Right ventricle myocardium inferior (tissue), 1 donor: ENCODE measurements at regions not wholly inside any gene's neighbourhood (a gene's known extent, or its start where the extent isn't known, plus 50 kb on each side); places are given as distances from the start of the nearest gene placed in this dataset.

Source experiments
- ATAC-seq: fragments of 200-7000 bp; cut with Tn5 transposase; one replicate; pipeline ENCODE4 v1.9.1; 2020; ENCODE audit warnings: mild to moderate bottlenecking, moderate library complexity
- DNase-seq: peaks from one replicate; pipeline ENCODE4 v3.0.0; 2021; ENCODE audit errors: missing footprints
- intact Hi-C: fragments of 100-400 bp; cut with DNase I; formaldehyde crosslinking; loops from one replicate; pipeline ENCODE4 v1.11.0; 2022
- donor health status: DM: no; HTN: yes; CAD: no; lungs with severe emphysema.

DNA sequence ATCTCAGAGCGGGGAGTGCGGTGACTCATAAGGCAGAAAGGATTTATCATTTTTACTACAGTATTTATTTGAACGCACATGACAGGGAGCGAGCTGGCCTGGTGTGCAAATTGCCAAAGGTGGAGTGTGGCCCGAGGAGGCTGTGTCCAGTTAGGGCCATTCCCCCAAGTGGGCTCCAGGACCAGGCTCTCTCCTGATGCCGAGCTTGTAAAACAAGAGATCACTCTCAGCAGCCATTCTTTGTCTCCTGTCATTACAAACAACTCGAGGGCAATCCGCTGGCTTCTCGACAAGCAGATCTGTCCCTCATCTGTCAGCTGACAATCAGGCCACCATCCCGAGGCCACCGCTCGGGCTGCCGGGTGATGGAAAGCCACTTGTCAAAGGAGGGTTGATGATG, 418.9 kb downstream of the ZNF536 start:
- DNase-seq = no peak
- ATAC-seq = no peak
- intact Hi-C loops = no loop called here

GRCh38 chr19:30790056-30790680, 418.0 kb downstream of the ZNF536 start:
- no peak for ATAC-seq
- intact Hi-C loops = no loop called here
- no peak for DNase-seq

- intact Hi-C loops = loop anchor here (5.0 to 10.0 kb wide), 2 partner anchors 106 to 567 kb away; no protein-coding TSS in a partner anchor
- no peak for ATAC-seq
- no peak for DNase-seq
These were observed 416.1 kb downstream of the ZNF536 start for GRCh38 chr19:30788105-30788765.

DNA sequence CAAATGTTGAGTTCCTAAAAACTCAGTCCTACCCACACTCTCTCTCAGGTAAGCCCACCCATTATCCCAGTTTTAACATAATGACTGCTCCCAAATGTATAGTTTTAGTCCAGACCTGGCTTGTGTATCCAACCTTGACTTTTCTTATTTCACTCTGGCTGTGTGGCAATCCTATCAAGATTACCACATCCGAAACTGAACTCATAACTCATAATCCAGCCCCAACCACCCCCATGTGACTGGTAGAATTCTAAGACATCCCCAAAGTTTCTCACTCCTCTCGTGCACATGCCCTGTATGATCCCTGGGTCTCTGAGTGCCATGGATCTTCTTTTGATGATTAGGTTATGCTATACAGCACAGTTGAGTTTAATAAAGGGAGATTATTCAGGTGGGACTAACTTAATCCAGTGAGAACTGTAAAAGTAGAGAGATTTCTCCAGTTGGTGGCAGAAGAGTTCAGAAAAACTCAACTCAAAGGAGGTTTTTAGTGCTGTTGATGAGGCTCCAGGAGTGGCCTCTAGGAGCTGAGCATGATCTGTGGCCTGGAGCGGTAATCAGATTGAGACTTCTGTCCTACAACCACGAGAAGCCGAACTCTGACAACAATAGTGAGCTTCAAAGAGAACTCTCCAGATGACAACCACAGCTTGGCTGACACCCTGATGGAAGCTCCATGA, 413.4 kb downstream of the ZNF536 start:
- ATAC-seq = no peak
- intact Hi-C loops = loop anchor here (5.0 to 10.0 kb wide), 2 partner anchors 103 to 569 kb away; no protein-coding TSS in a partner anchor
- DNase-seq = no peak

- ATAC-seq (peak; percentile 56), DNase-seq (peak; percentile 82)
- intact Hi-C loops = loop anchor here (5.0 to 10.0 kb wide), 2 partner anchors 103 to 570 kb away; no protein-coding TSS in a partner anchor
These were observed 412.8 kb downstream of the ZNF536 start for GRCh38 chr19:30784850-30785457.

DNA sequence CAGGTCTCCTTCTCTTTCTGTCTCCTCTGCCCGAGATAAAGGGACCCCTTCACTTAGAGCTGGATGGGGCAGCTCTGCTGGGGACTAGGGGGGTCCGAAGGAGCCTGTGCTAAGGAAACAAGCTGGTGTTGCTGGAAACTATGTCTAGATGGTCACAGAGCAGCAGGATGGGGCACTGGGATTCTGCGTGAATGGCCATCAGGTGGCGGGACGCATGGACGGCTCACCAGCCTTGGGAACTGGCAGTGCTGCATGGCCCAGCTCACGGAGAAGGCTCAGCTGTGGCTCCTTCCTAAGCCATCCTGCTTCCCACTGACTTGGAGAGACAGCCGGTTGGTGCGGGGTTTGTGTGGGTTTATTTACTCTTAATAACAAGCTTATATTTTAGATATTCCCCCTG, 411.8 kb downstream of the ZNF536 start:
- DNase-seq (no peak), ATAC-seq (no peak)
- intact Hi-C loops = loop anchor here (10.0 kb wide), 1 partner anchor 571 kb away; no protein-coding TSS in a partner anchor

DNA sequence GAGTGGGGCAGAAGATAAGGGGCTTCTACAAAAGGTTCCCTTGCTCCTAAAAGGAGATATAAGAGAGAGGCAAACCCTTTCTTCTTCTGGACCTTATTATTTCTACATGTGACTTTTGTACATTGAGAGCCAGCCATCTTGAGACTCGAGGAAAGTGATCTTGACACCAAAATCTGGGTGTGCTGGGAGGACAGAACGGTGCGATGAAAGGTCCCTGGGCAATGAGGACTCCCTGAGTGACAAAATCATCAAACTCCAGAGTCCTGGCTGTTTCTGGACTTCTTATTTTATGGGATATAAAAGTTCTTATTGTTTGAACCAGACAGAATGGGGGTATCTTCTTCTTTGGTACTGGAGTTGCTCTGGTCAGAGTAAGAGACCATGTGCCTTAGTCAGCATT, 411.0 kb downstream of the ZNF536 start:
- no peak for ATAC-seq
- intact Hi-C loops = loop anchor here (10.0 kb wide), 1 partner anchor 572 kb away; no protein-coding TSS in a partner anchor

GRCh38 chr19:30781519-30781918, 409.3 kb downstream of the ZNF536 start:
- ATAC-seq = peak; percentile 58
- DNase-seq = no peak
- intact Hi-C loops = loop anchor here (10.0 kb wide), 1 partner anchor 573 kb away; no protein-coding TSS in a partner anchor

More for the DNA sequence above, 411.0 kb downstream of the ZNF536 start:
- no peak for DNase-seq

- ATAC-seq = no peak
- intact Hi-C loops = loop anchor here (10.0 kb wide), 1 partner anchor 574 kb away; no protein-coding TSS in a partner anchor
- DNase-seq = no peak
These were observed 408.9 kb downstream of the ZNF536 start for GRCh38 chr19:30781047-30781446.

DNA sequence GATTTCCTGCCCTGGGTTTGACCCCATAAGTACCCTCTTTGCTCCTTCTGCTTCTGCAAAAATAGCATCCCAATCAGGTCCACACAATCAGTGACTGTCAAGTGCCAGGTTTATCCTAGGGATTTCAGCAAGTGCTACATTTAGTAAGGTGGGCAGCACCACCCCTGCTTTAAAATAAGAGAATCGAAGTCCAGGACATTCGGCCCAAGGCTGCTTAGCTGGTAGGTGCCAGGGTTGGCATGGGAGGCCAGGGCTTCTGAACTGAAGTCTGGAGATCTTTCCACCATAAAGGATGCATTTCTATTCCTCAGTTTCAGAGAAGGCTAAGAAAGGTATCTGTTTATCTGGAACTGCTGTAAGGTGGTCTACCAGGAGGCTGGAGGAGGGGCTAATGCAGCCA, 408.3 kb downstream of the ZNF536 start:
- intact Hi-C loops = loop anchor here (10.0 kb wide), 1 partner anchor 574 kb away; no protein-coding TSS in a partner anchor
- ATAC-seq = no peak
- DNase-seq = no peak

GRCh38 chr19:30780032-30780431, 407.8 kb downstream of the ZNF536 start:
- DNase-seq (no peak), ATAC-seq (no peak)
- intact Hi-C loops = loop anchor here (10.0 kb wide), 1 partner anchor 575 kb away; no protein-coding TSS in a partner anchor

- DNase-seq (no peak), ATAC-seq (no peak)
- intact Hi-C loops = no loop called here
These were observed 407.0 kb downstream of the ZNF536 start for GRCh38 chr19:30778961-30779715.

DNA sequence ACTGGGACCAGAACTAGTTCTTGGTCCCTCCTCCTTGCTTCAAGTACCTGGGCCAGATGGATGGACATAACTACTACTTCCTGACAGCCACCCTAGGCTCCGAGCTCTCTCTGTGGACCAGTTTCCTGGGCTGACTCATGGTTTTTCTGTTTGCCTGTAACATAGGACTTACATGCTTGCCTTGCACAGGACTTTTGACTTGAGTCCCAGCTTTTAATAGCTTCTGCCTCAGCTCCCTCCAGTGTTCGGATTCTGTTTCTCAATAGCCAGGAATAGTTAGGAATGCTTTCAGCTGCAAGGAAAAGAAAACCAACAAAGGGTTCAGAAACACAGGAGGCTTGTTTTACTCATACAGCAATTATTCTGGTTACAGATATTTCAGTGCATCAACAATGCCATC, 405.9 kb downstream of the ZNF536 start:
- intact Hi-C loops = no loop called here
- DNase-seq (no peak), ATAC-seq (no peak)

- ATAC-seq = no peak
- no peak for DNase-seq
These were observed 403.8 kb downstream of the ZNF536 start for GRCh38 chr19:30775956-30776355.

DNA sequence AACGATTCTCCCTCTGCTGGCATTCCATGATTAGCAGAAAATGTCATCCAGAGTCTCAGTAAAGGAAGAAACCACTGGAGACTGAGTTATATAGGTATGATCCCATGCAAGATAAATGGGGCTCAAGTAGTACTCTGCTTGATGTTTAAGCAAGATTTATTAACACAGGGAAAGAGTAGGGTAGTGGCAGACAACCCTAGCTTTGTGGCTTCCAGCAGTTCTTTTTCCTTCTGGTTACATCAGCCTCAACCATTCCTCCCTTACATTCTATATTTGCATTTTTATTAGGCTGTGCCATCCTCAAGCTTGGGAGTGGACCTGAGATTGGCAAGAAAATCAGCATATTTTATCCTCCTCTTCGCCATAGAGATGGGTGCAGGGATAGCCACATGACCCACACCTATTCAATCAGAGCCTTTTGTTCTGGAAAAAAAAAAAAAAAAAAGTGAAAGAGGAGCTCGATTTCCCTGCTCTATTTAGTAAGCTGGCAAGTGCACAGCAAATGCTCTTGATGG, 402.1 kb downstream of the ZNF536 start:
- no peak for ATAC-seq
- no peak for DNase-seq
- intact Hi-C loops = no loop called here

More at GRCh38 chr19:30775956-30776355, 403.8 kb downstream of the ZNF536 start:
- intact Hi-C loops = no loop called here

GRCh38 chr19:30762651-30763050, 390.5 kb downstream of the ZNF536 start:
- intact Hi-C loops = no loop called here
- no peak for ATAC-seq
- DNase-seq = no peak

DNA sequence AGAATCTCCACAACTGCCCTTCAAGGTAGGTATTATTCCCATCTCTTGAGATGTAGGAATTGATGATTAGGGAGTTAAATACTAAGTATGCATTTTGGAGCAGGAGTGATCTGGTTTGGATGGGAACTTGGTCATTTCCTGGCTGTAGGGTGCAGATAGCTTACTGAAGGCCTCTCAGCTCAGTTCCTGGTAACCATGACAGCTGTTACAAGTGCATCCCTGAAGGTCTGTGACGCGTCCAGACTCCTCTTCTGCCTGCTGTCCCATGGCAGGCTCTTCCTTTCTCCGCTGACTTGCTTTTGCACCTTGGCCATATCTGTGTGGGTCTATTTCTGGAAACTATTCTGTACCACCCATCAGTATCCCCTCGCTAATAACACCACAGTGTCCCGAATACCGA, 387.8 kb downstream of the ZNF536 start:
- DNase-seq (no peak), ATAC-seq (no peak)
- intact Hi-C loops = no loop called here
